Astrocyte of the cerebellum (primary cell): ENCODE measurements at regions not wholly inside any gene's neighbourhood (a gene's known extent, or its start where the extent isn't known, plus 50 kb on each side); places are given as distances from the start of the nearest gene placed in this dataset.
"Not testable (repeated sequence)": the region's sequence is repeated elsewhere in the genome, so short reads cannot be mapped to it uniquely, and the experiment has no call there.

ENCODE experiments used
- DNase-seq: peaks from one replicate; pipeline ENCODE4 v3.0.0-alpha.2; 2011; ENCODE audit warnings: low read depth
- H3K4me3 ChIP-seq: 2 replicates; pipeline ENCODE4 v1.5.1; 2011; ENCODE audit warnings: mild to moderate bottlenecking, low read depth, low read length, moderate library complexity
- in situ Hi-C: cut with HindIII; loops from 2 replicates; pipeline ENCODE4 v1.10.0; 2017; ENCODE audit warnings: low sequenced_read_pairs
- TF ChIP-seq, protein P1 (sequence below): IDR thresholded peaks from 2 replicates; pipeline ENCODE4 v1.5.1; 2012; ENCODE audit warnings: low read length, low read depth, moderate library complexity, mild to moderate bottlenecking; ENCODE audit errors: missing control alignments

DNA sequence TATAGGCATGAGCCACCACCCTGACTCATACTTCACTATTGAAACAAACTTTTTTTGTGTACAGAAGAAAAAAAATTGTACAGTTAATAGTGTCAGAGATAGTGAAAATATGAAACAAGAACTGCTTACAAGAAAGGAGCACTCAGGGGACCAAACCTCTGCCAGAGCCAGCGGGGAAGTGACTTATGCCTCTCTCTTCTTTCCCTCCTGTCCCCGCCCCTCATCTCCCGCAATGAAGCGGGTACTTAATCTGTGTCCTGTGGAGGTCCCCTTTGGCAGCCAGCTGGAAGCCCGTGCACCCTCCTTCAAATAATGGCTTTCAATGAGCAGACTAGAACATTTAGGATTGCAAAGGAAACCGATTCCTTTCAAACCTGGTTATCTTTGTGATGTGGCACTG is 51.5 kb downstream of the PPIAL4A start:
- in situ Hi-C loops, H3K4me3 ChIP-seq, DNase-seq: not testable (repeated sequence)

DNA sequence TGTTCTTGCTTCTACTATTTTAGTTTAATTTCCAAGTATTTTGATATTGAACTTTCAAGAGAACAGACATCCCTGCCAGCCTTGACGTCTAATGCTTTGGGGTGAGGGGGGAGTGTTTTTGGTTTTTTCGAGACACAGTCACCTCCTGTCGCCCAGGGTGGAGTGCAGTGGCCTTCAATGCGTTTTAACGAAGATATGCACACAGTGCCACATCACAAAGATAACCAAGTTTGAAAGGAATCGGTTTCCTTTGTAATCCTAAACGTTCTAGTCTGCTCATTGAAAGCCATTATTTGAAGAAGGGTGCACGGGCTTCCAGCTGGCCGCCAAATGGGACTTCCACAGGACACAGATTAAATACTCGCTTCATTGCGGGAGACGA is 52.3 kb downstream of the PPIAL4A start:
- in situ Hi-C loops, DNase-seq: not testable (repeated sequence)
- H3K4me3 ChIP-seq, result peak overlapping the region; percentile 46

DNA sequence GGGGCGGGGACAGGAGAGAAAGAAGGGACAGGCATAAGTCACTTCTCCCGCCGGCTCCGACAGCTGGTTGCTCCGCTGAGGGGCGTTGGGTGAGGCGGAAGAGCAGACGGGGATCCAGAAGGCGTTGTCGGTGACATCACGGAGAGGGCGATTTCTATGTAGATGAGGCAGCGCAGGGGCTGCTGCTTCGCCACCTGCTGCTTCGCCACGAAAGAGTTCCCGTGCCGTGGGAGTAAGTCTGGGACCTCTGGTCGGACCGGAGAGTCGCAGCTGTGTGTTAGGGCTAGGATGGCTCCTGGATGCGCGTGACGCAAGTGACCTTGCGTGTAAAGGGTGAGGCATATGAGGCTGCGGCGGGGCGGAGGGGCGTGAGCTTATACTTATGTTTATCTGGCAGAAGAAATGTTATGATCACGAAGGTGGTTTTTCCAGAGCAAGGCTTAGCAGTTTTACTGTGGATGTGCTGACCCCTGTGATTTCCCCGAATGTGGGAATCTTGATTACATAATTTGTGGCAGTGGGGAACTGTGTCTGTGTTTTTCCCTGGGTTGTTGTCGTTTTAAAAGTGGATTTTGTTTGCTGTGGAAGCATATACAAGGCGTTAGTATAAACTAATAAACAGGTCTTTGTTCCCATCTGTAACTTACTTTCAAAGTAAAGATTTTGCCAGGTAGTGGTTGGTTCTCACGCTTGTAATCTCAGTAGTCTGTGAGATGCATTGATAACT is 52.8 kb downstream of the PPIAL4A start:
- DNase-seq, result peak; percentile 63
- H3K4me3 ChIP-seq, result peak overlapping the region; percentile 46
- in situ Hi-C loops, result not testable (repeated sequence)

DNA sequence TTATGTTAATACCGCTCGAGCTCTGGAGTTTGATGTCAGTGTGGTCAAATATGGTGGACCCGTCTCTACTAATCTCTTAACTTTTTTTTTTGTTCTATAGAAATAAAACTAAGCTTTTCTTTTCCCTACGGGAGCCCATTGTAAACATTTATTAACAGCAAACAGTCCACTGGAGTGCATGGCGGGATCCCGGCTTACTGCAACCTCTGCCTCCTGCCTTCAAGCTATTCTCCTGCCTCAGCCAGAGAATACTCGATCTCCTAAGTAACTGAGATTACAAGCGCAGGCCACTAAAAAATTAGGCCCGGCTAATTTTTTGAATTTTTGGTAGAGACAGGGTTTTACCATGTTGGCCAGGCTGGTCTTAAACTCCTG is 53.4 kb downstream of the PPIAL4A start:
- DNase-seq, H3K4me3 ChIP-seq, in situ Hi-C loops: not testable (repeated sequence)

DNA sequence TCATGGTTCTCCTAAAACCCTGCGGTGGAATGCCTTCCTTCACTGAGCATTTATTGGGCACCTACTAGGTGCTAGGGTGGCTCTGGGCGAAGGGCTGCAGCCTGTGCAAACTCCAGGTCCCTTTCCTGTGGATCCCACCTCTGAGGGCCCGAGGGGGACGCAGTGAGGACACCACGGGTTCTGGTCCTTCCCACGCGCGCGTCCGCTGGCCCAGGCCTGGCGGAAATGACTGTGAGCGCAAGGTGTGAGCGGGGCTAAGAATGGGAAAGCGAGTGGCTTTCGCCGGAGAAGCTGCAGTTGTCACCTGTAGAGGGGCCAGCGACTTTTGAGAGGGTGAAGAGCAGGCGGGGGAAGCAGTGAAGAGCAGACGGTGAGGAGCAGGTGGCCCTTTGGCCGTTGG is 55.1 kb downstream of the PPIAL4A start:
- H3K4me3 ChIP-seq, in situ Hi-C loops, DNase-seq: not testable (repeated sequence)

DNA sequence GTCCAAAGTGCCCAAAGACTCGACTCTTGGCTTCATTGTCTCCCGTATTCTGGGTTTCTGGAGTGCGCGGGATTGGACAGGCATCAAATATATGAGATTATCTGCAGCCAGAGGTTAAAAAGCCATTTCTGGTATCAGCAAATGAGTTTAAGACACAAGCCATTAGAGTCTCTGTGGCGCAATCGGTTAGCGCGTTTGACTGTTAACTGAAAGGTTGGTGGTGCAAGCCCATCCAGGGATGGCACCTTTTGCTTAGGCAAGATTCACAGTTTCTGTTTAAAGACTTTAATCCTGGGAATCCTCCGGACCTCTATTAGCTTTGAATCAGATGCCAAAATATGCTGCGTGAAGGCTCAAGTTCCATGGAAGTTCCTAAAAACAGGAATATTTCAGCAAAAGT is 55.6 kb downstream of the PPIAL4A start:
- DNase-seq, in situ Hi-C loops, H3K4me3 ChIP-seq: not testable (repeated sequence)

DNA sequence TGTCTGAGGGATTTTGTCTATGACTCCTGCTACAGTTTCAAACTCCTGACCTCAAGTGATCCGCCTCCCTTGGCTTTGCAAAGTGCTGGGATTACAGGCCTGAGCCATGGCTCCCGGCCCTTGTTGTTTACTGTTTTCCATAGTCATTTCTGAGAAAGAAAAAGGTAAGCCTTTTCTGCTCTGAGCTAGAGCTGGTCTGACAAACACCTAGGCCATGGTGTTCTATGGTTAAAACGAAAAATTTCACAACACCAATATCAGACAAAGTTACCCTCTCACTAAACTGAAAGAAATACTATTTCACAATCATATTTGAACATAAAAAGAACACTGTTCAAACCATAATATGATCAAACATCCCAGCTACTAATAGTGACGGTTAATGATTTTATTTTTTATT is 57.5 kb downstream of the PPIAL4A start:
- DNase-seq, H3K4me3 ChIP-seq, in situ Hi-C loops: not testable (repeated sequence)

DNA sequence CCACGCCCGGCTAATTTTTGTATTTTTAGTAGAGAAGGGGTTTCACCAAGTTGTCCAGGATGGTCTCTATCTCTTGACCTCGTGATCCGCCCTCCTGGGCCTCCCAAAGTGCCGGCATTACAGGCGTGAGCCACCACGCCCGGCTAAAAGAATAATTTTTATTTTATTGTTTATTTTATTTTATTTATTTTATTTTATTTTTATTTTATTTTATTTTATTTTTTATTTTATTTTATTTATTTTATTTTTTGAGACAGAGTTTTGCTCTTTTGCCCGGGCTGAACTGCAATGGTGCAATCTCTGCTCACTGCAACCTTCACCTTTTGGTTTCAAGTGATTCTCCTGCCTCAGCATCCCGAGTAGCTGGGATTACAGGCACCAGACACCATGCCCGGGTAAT is 60.2 kb downstream of the PPIAL4A start:
- DNase-seq, H3K4me3 ChIP-seq, in situ Hi-C loops: not testable (repeated sequence)

DNA sequence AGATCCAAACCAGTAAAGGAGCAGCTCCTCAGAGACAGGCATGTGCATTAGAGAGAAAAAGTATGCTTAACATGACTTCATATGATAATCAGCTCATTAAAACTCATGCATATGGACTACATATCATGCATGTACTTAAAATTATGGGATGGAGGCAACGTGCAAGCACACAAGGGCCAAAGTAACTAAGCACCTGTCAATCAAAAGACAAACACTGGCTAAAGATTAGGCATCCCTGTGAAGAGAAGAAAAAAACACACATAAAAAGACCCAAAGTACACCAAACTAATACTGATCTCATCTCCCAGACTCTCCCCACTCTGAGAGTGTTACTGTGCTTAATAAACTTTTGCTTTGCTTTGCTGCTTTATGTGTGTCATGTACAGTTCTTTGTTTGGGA is 61.1 kb downstream of the PPIAL4A start:
- in situ Hi-C loops, DNase-seq, H3K4me3 ChIP-seq: not testable (repeated sequence)

DNA sequence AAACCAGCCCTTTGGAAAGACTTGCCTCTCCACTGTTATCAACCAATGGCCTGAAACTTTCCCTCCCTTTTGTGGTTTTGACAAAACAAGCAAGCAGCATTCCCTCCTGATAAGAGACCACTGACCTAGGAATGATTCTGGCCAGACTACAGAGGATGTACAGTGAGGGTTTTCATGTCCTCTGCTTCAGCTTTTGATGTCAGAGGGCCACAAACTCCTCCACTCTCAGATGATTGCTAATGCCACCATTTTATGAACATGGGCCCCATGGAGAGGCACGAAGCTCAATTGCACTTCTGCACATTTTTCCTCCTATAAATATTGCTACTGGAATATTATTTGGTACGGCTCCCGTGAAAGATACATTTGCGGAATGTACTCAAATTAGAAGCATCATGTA is 61.5 kb downstream of the PPIAL4A start:
- H3K4me3 ChIP-seq, DNase-seq, in situ Hi-C loops: not testable (repeated sequence)

DNA sequence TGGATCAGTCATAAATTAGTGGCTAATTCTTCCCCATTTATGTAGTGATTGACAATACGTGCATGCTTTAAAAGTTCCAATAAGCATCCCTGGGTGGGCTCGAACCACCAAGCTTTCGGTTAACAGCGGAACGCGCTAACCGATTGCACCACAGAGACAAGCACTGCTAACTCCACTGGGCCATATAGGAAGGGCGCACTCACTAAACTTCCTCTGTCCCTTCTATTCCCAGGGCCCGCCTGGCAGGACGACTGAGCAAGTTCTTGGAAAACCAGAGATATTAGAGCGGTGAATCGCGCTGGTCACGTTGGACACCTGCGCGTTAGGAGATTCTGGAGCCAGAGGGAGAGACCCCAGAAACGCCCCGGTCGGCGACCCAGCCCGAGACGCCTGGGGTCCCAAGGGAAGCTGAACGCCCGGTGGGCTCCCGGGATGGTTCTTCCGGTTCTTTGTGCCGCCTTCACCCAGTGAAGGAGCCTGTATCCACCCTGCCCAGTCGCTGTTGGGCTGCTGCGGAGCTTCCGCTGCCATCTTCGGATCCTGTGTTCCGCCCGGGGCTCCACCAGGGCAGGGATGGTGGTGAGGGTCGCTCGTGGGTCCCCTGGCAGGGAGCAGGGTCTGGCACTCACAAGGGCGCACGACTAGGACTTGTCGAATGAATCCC is 62.8 kb downstream of the PPIAL4A start:
- in situ Hi-C loops, DNase-seq: not testable (repeated sequence)
- peak overlapping the region; percentile 30 for H3K4me3 ChIP-seq

DNA sequence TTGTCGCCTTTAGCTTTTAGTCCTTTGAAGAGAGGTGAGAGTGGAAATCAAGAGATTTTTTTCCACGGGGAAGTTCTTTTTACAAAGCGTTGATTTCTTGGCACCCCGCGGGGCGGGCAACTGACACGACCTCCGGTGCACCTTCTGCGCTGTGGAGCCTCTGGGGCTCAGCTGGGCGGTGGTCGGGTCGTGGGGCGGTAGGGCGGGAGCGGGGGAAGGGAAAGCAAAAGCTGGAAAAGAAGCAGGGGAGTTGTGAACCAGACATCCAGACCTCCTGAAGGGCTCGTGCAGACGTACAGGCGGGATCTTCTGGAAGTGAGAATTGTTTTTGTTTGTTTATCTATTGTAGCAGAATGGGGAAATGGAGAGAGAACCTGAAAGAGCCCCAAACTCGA is 63.3 kb downstream of the PPIAL4A start:
- H3K4me3 ChIP-seq, result peak overlapping the region; percentile 30
- in situ Hi-C loops, DNase-seq: not testable (repeated sequence)

DNA sequence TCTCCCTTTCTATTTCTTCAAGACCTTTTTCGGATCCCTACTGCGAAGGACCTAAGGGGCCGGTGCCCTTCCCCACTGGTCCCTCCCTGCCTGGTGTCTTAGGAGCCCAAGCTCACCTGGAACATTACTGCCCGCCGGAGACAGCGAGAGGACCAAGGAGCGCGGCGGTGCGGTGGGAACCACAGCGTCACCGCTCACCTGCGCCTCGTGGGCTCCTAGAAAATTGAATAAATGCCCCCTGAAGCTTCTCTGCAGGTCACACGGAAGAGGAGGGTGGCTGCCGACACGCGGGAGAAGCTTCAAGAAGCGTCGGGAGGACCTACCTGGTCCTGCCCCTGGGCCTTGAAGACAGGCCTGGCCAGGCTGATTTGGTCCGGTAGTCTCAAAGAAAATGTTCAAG is 65.2 kb downstream of the PPIAL4A start:
- in situ Hi-C loops, result no loop called here
- no peak for DNase-seq
- TF ChIP-seq, protein P1, sequence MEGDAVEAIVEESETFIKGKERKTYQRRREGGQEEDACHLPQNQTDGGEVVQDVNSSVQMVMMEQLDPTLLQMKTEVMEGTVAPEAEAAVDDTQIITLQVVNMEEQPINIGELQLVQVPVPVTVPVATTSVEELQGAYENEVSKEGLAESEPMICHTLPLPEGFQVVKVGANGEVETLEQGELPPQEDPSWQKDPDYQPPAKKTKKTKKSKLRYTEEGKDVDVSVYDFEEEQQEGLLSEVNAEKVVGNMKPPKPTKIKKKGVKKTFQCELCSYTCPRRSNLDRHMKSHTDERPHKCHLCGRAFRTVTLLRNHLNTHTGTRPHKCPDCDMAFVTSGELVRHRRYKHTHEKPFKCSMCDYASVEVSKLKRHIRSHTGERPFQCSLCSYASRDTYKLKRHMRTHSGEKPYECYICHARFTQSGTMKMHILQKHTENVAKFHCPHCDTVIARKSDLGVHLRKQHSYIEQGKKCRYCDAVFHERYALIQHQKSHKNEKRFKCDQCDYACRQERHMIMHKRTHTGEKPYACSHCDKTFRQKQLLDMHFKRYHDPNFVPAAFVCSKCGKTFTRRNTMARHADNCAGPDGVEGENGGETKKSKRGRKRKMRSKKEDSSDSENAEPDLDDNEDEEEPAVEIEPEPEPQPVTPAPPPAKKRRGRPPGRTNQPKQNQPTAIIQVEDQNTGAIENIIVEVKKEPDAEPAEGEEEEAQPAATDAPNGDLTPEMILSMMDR, result no peak
- no peak overlapping the region for H3K4me3 ChIP-seq

DNA sequence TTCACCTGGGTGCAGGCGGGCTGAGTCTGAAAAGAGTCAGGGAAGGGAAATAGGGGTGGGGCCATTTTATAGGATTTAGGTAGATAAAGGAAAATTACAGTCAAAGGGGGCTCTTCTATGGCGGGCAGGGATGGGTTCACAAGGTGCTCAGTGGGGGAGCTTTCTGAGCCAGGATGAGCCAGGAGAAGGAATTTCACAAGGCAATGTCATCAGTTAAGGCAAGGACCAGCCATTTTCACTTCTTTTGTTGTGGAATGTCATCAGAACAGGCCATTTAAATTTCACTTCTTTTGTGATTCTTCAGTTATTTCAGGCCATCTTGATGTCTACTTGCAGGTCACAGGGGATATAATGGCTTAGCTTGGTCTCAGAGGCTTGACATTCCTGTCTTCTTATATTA is 66.4 kb downstream of the PPIAL4A start:
- in situ Hi-C loops, H3K4me3 ChIP-seq, DNase-seq: not testable (repeated sequence)

DNA sequence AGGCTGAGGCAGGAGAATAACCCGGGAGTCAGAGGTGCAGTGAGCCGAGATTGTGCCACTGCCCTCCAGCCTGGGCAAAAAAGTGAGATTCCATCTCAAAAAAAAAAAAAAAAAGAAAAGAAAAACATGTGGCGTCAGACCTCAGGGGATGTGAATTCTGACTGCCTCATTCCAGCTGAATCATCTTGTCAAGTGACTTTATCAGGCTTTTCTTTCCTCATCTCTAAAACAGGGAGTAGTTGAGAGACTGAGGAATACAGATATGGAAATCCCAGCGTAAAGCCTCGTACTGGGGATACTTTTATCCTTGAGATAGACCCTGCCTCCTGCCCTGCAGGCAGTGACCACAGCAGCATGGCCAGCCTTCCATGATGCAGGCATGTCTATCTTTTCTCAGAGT is 76.4 kb downstream of the PPIAL4A start:
- DNase-seq, in situ Hi-C loops, H3K4me3 ChIP-seq: not testable (repeated sequence)

DNA sequence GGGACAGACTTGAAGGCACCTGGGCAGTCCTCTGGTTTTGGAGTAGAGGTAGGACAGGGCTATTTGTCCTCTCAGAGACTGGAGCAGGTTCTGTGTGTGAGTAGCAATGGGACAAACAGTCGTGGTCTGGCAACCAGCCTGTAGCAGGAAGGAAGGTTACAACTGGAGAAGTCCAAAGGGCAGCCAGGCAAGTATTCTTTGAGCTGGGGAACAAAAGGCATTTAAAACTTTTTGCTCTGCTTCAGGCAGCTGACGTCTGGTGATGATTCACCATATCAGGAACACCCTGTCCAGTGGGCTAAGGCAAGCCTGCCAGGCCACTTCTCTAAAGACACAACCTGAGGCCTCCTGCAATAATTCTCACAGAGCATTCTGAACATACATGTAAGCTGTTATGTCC is 83.3 kb downstream of the PPIAL4A start:
- in situ Hi-C loops, result not testable (repeated sequence)

DNA sequence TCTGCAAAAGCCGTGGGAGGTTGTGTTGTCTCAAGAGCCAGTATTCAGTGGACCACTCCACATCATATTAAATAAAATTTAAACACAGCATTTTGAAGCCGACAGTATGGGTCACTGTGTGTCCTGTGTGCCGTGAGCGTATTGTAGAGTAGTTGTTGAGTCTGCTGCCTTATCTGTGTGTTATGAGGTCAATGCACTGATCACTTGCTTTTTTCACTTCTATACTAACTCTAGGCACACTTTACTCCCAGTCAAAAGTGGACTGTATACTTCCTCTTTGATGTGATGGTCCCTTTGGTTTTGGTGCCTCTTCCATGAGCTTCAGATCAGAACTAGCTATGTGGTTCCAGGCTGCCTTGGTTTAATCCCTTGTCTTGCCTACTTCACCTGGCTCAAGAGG is 84.3 kb downstream of the PPIAL4A start:
- DNase-seq, in situ Hi-C loops, H3K4me3 ChIP-seq: not testable (repeated sequence)

More for the DNA sequence above, 83.3 kb downstream of the PPIAL4A start:
- not testable (repeated sequence) for H3K4me3 ChIP-seq, DNase-seq
